GM11168 (cell line): ENCODE measurements at regions not wholly inside any gene's neighbourhood (a gene's known extent, or its start where the extent isn't known, plus 50 kb on each side); places are given as distances from the start of the nearest gene placed in this dataset.

Experiments
- in situ Hi-C: fragments of 300-500 bp; cut with MboI; formaldehyde crosslinking; loops from one replicate; pipeline ENCODE4 v1.12.0; 2022; ENCODE audit warnings: low sequenced_read_pairs; ENCODE audit not compliant: unreplicated experiment

DNA sequence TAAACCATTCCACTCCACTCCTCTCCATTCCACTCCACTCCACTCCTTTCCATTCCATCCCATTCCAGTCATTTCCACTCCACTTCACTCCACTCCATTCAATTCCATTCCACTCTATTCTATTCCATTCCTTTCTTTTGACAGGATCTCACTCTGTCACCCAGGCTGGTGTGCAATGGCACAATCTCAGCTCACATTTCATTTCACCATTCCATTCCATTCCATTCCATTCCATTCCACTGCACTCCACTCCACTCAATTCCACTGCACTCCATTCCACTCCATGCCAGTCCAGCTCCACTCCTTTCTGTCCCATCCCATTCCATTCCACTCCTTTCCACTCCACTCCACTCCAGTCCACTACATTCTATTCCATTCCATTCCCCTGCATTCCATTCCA is 638.6 kb downstream of the TP53TG3F start:
- in situ Hi-C loops, result loop anchor here (25.0 kb wide), 1 partner anchor 489 kb away; no protein-coding TSS in a partner anchor

- in situ Hi-C loops, result loop anchor here (25.0 kb wide), 1 partner anchor 488 kb away; no protein-coding TSS in a partner anchor
Observed at GRCh38 chr16:34099028-34099427, 639.6 kb downstream of the TP53TG3F start.
